ENCODE measurements at regions not wholly inside any gene's neighbourhood (a gene's known extent, or its start where the extent isn't known, plus 50 kb on each side); places are given as distances from the start of the nearest gene placed in this dataset.

DNA sequence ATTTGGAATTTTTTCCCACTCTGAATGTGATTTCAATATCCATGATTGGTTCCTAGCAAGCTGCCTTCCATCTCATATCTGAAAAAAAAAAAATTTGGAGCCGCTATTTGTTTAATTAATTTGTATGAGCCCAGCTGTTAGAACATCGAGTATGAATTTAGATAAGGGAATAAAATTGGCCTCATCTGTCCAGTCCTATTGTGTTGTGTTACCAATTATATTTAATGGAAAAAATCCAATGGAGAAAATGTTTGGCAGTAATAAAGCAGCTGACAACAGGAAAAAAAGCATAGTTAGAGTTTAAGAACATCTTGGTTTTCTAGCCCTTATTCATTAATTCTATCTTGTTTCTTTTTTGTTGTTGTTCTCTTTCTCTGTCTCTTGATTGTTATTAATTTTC, 735.6 kb upstream of the RIOK2 start:
- TF ChIP-seq POLR2A (IDR thresholded peaks at IDR 0.05; ENCODE audit: low read depth, low read length) (no peak), POU2F2 (IDR thresholded peaks at IDR 0.05; ENCODE audit: low read depth, low read length) (no peak), POLR2AphosphoS5 (IDR thresholded peaks at IDR 0.05; ENCODE audit: low read depth, low read length) (no peak), TAF1 (IDR thresholded peaks at IDR 0.05; ENCODE audit: low read depth, low read length) (no peak), SPI1 (IDR thresholded peaks at IDR 0.05; ENCODE audit: low read depth, low read length) (no peak)
